Adrenal gland (tissue), 9 donors: ENCODE measurements at regions not wholly inside any gene's neighbourhood (a gene's known extent, or its start where the extent isn't known, plus 50 kb on each side); places are given as distances from the start of the nearest gene placed in this dataset.

Experiments
- DNase-seq, 7 donors: peaks; one replicate each; pipeline ENCODE4 v3.0.0-alpha.2; 2019 to 2020
- H3K27ac ChIP-seq, 5 donors: fragments of 200-600 bp; sonication (generic) in 4 of 5; 1 replicate in 3 of 5; 2 replicates in 2 of 5; pipeline versions ENCODE4 v1.5.1 to v1.8.0; 2016 to 2020; ENCODE audit warnings: mild to moderate bottlenecking in 1 of 5
- H3K27me3 ChIP-seq: fragments of 200-600 bp; 2 replicates; pipeline ENCODE4 v1.8.0; 2021
- H3K36me3 ChIP-seq, 2 donors: fragments of 200-600 bp; replicated peaks in 1 of 2; 1 replicate in 1 of 2; 2 replicates in 1 of 2; pipeline versions ENCODE4 v1.5.1 to v1.8.0; 2018 to 2022
- H3K4me1 ChIP-seq, 2 donors: fragments of 200-600 bp; replicated peaks in 1 of 2; 1 replicate in 1 of 2; 2 replicates in 1 of 2; pipeline versions ENCODE4 v1.5.1 to v1.8.0; 2018 to 2021
- H3K4me3 ChIP-seq, 4 donors: fragments of 200-600 bp; sonication (generic) in 3 of 4; one replicate each; pipeline ENCODE4 v1.5.1; 2016 to 2018
- H3K9me3 ChIP-seq, 3 donors: fragments of 200-600 bp; sonication (generic) in 1 of 3; replicated peaks in 1 of 3; 1 replicate in 2 of 3; 2 replicates in 1 of 3; pipeline versions ENCODE4 v1.5.1 to v1.8.0; 2016 to 2021
- POLR2A ChIP-seq, 2 donors: fragments of 450-650 bp; IDR thresholded peaks; one replicate each; pipeline ENCODE4 v1.6.1; 2017; ENCODE audit warnings: antibody characterized with exemption in 2 of 2, mild to moderate bottlenecking in 2 of 2, moderate library complexity in 1 of 2
- WGBS, 4 donors: extraction: QIAGEN DNeasy Blood & Tissue Kit in 2 of 4; methylation state at CpG; one replicate each; pipeline versions ENCODE4 v1.1.5 to v1.1.7; 2013 to 2017; 5-methylcytosine and 5-hydroxymethylcytosine counted together
- intact Hi-C, 2 donors: fragments of 100-400 bp; cut with DNase I; formaldehyde crosslinking; loops; one replicate each; pipeline versions ENCODE4 v1.14.1 to v1.15.0; 2022 to 2023
- TF ChIP-seq, protein P1 (sequence below), 6 experiments: fragments of 450-650 bp in 4 of 6; fragments of 200-600 bp in 2 of 6; sonication (generic) in 1 of 6; IDR thresholded peaks; 1 replicate in 5 of 6; 2 replicates in 1 of 6; pipeline versions ENCODE4 v1.5.1 to v1.8.0; 2016 to 2021; ENCODE audit warnings: antibody characterized with exemption in 6 of 6, mild to moderate bottlenecking in 2 of 6, moderate library complexity in 1 of 6
- donor health status: healthy with polysubstance abuse.
- donor health status: Bipolar disorder and iron deficiency.
- donor health status: DM: yes; HTN: yes; CAD: no.
- donor health status: DM: no; HTN: no; CAD: no.
- donor health status: DM: no; HTN: no; CAD: no.

DNA sequence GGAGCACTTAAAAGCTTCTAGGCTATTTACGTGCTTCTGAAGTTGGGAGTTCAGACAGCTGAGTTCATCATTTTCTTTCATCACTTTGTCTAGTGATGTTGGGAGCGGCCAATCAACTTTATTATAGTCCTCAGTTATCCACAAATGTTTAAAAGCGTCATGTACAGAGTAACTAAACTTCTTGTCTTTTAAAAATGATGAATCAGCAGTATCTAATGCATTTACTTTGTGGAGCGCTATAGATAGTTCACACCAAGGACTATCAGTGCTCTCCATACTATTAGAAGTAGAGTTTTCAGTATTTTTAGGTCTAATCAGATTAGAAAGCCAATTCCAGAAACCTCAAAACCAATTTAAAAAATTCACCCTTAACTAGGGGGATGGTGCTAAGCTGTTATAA, 778.7 kb upstream of the PRMT6 start:
- TF ChIP-seq POLR2A (IDR thresholded peaks at IDR 0.05) = no peak
- Histone ChIP-seq H3K4me3 (no peak overlapping the region), H3K27me3 (no peaks in the 10 kb centered on the region), H3K36me3 (no peaks in the 10 kb centered on the region), H3K9me3 (no peaks in the 10 kb centered on the region), H3K4me1 (no peaks in the 10 kb centered on the region), H3K27ac (no peak overlapping the region)
- intact Hi-C loops = no loop called here
- no peak for DNase-seq
- WGBS, 4 donors = 67 to 78% (median 72%) methylated on average over 4 of the region's 4 CpGs

DNA sequence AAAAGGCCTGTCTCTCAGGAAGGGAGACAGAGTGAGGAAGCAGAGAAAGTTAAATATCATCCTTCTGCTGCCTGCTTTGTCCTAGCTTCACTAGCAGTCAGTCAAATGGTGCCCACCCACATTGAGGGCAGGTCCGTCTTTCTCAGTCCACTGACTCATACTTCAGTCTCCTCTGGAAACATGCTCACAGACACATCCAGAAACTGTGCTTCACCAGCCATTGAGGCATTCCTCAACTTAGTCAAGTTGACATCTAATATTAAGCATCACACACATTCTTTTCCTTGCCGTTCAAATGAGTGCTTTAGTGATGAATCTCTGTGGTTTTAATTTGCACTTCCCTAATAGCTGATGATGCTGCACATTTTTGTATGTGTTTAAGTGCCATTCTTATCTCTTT, 777.8 kb upstream of the PRMT6 start:
- intact Hi-C loops = no loop called here
- no peak for TF ChIP-seq POLR2A (IDR thresholded peaks at IDR 0.05)
- TF ChIP-seq, protein P1, sequence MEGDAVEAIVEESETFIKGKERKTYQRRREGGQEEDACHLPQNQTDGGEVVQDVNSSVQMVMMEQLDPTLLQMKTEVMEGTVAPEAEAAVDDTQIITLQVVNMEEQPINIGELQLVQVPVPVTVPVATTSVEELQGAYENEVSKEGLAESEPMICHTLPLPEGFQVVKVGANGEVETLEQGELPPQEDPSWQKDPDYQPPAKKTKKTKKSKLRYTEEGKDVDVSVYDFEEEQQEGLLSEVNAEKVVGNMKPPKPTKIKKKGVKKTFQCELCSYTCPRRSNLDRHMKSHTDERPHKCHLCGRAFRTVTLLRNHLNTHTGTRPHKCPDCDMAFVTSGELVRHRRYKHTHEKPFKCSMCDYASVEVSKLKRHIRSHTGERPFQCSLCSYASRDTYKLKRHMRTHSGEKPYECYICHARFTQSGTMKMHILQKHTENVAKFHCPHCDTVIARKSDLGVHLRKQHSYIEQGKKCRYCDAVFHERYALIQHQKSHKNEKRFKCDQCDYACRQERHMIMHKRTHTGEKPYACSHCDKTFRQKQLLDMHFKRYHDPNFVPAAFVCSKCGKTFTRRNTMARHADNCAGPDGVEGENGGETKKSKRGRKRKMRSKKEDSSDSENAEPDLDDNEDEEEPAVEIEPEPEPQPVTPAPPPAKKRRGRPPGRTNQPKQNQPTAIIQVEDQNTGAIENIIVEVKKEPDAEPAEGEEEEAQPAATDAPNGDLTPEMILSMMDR (IDR thresholded peaks at IDR 0.05) = no peak
- WGBS, 4 donors = 39 to 64% (median 52%) methylated on average over 2 of the region's 2 CpGs
- Histone ChIP-seq H3K9me3 (no peaks in the 10 kb centered on the region), H3K36me3 (no peaks in the 10 kb centered on the region), H3K27me3 (no peaks in the 10 kb centered on the region), H3K4me3 (no peak overlapping the region), H3K4me1 (no peaks in the 10 kb centered on the region), H3K27ac (no peak overlapping the region)
- no peak for DNase-seq

DNA sequence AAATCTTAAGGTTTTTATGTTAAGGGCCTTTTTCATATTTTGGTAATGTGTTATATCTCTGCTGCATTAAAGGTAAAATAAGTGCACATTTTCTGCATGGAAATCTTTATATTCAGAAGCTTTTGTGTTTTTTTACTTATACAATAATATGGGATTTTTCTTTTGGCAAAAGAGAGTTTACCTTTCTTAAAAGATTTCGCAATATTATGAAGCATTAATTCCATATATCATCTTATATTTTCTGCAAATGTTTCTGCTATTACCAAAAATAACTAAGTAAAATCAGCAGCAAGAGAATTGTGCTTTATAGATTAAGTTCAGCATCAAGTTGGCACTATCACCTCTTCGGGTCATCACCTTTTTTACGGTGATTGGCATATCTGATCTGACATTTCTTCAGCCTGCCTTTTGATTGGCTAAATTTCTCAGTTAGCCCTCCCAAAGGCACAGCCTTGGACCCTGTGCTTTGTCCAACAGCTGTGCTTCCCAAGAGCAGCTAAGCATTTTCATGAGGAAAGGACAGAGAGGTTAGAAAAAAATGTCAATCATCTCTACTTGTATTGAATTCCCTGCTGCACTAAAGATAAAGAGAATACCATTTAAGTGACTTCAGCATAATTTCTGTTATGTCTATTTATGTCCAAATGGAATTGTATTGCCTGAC, 767.1 kb upstream of the PRMT6 start:
- no peaks in the 10 kb centered on the region for H3K27me3 ChIP-seq
- no peak for DNase-seq
- intact Hi-C loops = no loop called here

DNA sequence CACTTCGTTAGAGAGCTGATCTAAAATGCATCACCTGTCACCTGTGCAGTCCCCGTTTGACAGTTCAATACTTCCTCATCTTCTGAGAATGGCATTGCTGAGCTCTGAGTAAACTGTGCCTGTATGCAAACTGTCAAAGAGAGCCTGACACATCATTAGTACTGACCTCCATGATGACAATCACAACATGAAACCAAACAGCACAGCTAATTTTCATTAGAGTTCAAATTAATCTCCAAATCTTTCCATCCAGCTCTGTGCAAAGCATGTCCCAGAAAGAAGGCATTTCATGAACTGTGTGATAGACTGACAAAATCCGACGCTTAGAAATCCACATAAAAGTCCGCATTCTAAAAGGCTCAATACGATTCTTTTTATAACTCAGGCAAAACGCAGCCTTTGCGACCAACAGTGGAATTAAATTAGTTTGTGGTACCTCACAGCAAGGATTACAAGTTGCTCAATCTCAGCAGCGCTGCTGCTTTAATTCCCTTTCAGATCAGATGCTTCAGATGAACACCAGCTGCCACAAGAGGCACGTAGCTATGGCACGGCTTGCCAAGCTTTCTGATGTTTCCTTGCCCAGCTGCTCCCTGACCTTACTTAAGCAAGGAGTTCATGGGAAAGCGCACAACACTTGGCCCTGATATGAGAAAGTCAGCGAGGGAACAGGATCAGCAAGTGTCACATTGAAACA, 765.5 kb upstream of the PRMT6 start:
- WGBS, 4 donors = 52 to 69% (median 66%) methylated on average over 11 to 13 of the region's 13 CpGs
- Histone ChIP-seq H3K9me3 (no peaks in the 10 kb centered on the region), H3K27ac (no peak overlapping the region), H3K27me3 (no peaks in the 10 kb centered on the region), H3K4me3 (no peak overlapping the region), H3K36me3 (no peaks in the 10 kb centered on the region), H3K4me1 (no peaks in the 10 kb centered on the region)
- no peak for TF ChIP-seq POLR2A (IDR thresholded peaks at IDR 0.05)
- TF ChIP-seq, protein P1 (IDR thresholded peaks at IDR 0.05) = no peak
- DNase-seq = peak in 1 of 7 donors; percentile 55
- intact Hi-C loops = no loop called here

More for the DNA sequence above, 767.1 kb upstream of the PRMT6 start:
- TF ChIP-seq, protein P1 (IDR thresholded peaks at IDR 0.05) = no peak
- no peak for TF ChIP-seq POLR2A (IDR thresholded peaks at IDR 0.05)
- H3K36me3 ChIP-seq = no peaks in the 10 kb centered on the region
- 79 to 88% (median 82%) methylated on average over 3 of the region's 3 CpGs for WGBS, 4 donors
- H3K27ac ChIP-seq = no peak overlapping the region
- H3K4me1 ChIP-seq = no peaks in the 10 kb centered on the region
- no peaks in the 10 kb centered on the region for H3K9me3 ChIP-seq
- no peak overlapping the region for H3K4me3 ChIP-seq
